ENCODE measurements at regions not wholly inside any gene's neighbourhood (a gene's known extent, or its start where the extent isn't known, plus 50 kb on each side); places are given as distances from the start of the nearest gene placed in this dataset.
"Not testable (repeated sequence)": the region's sequence is repeated elsewhere in the genome, so short reads cannot be mapped to it uniquely, and the experiment has no call there.

DNA sequence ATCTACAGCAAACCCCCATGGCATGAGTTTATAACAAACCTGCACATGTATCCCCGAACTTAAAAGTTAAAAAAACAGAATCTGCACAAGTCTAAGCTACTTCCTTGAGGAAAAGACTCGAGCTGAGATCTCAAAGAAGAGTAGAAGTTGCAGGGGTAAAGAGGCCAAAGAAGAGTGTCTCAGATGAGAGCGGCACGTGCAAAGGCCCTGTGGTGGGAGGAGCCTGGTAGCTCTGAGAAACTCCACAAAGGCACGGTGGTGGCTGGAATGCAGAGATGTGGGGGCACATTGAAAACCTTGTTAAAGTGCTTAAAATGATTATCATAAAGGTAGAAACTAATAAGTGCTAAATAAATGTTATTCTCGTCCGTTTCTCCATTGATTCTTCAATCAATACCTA, 103.2 kb upstream of the GRK3 start:
- Mint-ChIP-seq H3K27ac (no peak overlapping the region), H3K9me3 (no peaks in the 10 kb centered on the region), H3K4me1 (no peaks in the 10 kb centered on the region), H3K36me3 (peaks cover 44% of the 10 kb centered on the region), H3K27me3 (ENCODE audit: low read depth) (no peaks in the 10 kb centered on the region), H3K4me3 (no peak overlapping the region)
- TF ChIP-seq, protein P1, sequence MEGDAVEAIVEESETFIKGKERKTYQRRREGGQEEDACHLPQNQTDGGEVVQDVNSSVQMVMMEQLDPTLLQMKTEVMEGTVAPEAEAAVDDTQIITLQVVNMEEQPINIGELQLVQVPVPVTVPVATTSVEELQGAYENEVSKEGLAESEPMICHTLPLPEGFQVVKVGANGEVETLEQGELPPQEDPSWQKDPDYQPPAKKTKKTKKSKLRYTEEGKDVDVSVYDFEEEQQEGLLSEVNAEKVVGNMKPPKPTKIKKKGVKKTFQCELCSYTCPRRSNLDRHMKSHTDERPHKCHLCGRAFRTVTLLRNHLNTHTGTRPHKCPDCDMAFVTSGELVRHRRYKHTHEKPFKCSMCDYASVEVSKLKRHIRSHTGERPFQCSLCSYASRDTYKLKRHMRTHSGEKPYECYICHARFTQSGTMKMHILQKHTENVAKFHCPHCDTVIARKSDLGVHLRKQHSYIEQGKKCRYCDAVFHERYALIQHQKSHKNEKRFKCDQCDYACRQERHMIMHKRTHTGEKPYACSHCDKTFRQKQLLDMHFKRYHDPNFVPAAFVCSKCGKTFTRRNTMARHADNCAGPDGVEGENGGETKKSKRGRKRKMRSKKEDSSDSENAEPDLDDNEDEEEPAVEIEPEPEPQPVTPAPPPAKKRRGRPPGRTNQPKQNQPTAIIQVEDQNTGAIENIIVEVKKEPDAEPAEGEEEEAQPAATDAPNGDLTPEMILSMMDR (IDR thresholded peaks at IDR 0.05; ENCODE audit: unreplicated experiment), result no peak
- DNase-seq (ENCODE audit: low spot score in 2 of 2, unreplicated experiment in 2 of 2), result no peak

DNA sequence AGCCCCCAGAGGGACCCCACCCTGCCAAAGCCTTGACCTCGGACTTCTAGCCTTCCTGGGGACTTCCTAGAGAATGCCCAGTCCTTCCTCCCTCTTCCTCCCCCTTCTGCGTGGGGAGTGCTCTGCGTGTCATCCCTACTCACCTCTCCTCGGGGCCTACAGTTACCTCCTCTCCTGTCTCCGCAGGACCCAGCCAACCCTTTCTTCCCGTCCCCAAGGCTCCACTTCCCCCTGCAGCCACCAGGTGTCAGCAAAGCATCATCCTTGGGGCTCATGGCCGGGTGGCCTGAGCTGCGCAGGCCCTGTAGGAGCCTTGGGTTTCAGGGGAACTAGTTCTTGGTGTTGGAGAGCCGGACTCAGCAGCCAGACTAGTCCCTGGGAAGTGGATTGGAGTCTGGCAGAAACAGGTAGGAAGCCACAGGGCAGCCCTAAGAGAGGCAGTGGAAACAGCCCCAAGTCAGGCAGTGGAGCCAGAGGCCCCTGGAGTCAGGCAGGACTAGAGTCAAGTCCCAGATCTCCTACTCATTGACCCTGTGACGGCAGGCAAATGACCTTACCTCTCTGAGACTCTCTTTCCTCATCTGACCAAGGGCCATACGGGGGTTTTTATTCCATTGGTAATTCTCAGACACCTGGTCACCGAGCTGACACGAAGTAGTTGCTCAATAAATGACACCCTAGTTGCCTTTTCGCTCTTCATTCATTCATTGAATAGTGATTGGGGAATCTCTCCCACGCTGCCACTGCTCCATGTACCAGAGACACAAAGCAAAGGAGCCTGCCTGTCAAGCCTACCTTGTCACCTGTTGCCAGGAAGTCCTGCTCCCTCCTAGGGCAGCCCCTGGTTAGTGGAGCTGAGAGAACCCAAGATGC, 101.8 kb upstream of the GRK3 start:
- not testable (repeated sequence) for H3K27me3 Mint-ChIP-seq (ENCODE audit: low read depth); H3K9me3 Mint-ChIP-seq; H3K4me1 Mint-ChIP-seq; H3K4me3 Mint-ChIP-seq; H3K27ac Mint-ChIP-seq
- TF ChIP-seq, protein P1 (IDR thresholded peaks at IDR 0.05; ENCODE audit: unreplicated experiment), result peak; percentile 85
- H3K36me3 Mint-ChIP-seq, result peaks cover 41% of the 10 kb centered on the region
- DNase-seq (ENCODE audit: low spot score in 2 of 2, unreplicated experiment in 2 of 2), result peak; percentile 51 to 90

DNA sequence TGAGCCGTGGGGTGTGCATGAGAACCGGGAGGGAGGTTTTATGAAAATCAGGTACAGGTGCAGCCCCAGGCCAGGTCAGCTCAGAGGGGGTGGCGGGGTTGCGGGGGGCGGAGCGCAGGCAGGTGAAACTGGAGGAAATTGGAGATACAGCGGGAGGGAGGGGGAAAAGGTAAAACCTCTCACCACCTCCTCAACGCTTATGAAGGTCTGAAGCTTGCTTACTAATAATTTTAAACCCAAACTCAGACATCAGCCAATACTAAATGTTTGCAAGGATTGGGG, 101.2 kb upstream of the GRK3 start:
- not testable (repeated sequence) for H3K27ac Mint-ChIP-seq

DNA sequence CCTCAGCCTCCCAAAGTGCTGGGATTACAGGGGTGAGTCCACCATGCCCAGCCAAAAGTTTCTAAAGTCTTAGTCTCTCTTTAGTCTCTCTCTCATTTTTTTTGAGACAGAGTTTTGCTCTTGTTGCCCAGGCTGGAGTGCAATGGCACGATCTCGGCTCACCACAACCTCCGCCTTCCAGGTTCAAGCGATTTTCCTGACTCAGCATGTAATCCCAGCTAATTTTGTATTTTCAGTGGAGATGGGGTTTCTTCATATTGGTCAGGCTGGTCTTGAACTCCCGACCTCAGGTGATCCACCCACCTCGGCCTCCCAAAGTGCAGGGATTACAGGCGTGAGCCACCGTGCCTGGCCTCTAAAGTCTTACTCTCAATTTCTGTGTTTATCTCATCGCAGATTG, 100.1 kb upstream of the GRK3 start:
- not testable (repeated sequence) for DNase-seq (ENCODE audit: low spot score in 2 of 2, unreplicated experiment in 2 of 2)

More for the DNA sequence above, 101.2 kb upstream of the GRK3 start:
- H3K4me1 Mint-ChIP-seq; DNase-seq (ENCODE audit: low spot score in 2 of 2, unreplicated experiment in 2 of 2); H3K27me3 Mint-ChIP-seq (ENCODE audit: low read depth); H3K9me3 Mint-ChIP-seq; H3K4me3 Mint-ChIP-seq: not testable (repeated sequence)
- peaks cover 41% of the 10 kb centered on the region for H3K36me3 Mint-ChIP-seq

DNA sequence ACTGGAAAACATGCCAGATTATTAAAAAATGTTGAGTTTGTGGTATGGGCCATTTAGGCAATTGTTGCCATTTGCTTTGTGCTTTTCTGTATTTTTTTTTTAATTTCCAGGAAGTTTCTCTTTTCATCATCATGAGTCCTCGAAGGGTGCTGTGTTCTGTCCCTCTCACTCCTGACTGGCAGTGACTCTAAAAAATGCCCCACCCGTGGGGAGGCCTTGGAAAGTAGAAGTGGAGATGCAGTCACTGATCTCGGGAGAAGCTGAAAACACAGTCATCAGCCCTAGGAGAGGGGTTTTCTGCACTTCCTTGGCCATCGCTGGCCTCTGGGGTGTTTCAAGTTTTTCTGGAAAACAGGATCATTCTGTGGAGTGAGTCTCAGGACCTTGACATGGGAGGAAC, 98.5 kb upstream of the GRK3 start:
- DNase-seq (ENCODE audit: low spot score in 2 of 2, unreplicated experiment in 2 of 2), result no peak
- Mint-ChIP-seq H3K36me3 (peaks cover 20% of the 10 kb centered on the region), H3K27me3 (ENCODE audit: low read depth) (no peaks in the 10 kb centered on the region), H3K9me3 (no peaks in the 10 kb centered on the region), H3K27ac (no peak overlapping the region), H3K4me1 (no peaks in the 10 kb centered on the region), H3K4me3 (no peak overlapping the region)
- TF ChIP-seq, protein P1 (IDR thresholded peaks at IDR 0.05; ENCODE audit: unreplicated experiment), result no peak

More for the DNA sequence above, 100.1 kb upstream of the GRK3 start:
- not testable (repeated sequence) for H3K9me3 Mint-ChIP-seq; H3K27me3 Mint-ChIP-seq (ENCODE audit: low read depth); H3K4me3 Mint-ChIP-seq; H3K4me1 Mint-ChIP-seq; H3K27ac Mint-ChIP-seq
- H3K36me3 Mint-ChIP-seq, result peaks cover 36% of the 10 kb centered on the region

DNA sequence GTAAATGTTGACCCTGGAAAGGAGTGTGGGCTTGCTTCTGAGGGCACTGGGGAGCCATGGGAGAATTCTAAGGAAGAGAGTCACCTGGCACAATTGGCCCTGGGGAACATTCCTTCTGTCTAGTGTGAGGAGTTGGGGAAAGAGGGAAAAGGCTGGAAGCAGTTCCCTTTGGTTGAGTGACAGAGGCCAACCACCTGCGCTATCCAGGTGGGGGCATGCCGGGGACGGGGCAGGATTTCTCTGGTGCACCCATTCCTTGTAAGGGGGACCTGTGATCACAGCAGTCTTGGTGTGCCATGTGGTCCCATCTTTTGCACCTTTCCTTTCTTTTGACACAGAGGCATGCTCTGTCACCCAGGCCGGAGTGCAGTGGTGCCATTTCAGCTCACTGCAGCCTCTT, 92.1 kb upstream of the GRK3 start:
- no peaks in the 10 kb centered on the region for H3K27me3 Mint-ChIP-seq (ENCODE audit: low read depth)
- peaks cover 11% of the 10 kb centered on the region for H3K36me3 Mint-ChIP-seq
- no peak for DNase-seq (ENCODE audit: low spot score in 2 of 2, unreplicated experiment in 2 of 2)
- H3K9me3 Mint-ChIP-seq, result no peaks in the 10 kb centered on the region
- TF ChIP-seq, protein P1 (IDR thresholded peaks at IDR 0.05; ENCODE audit: unreplicated experiment), result no peak
- no peak overlapping the region for H3K27ac Mint-ChIP-seq
- peaks cover 18% of the 10 kb centered on the region for H3K4me1 Mint-ChIP-seq
- H3K4me3 Mint-ChIP-seq, result no peak overlapping the region
